OCI-M2 (cell line): ENCODE measurements at regions not wholly inside any gene's neighbourhood (a gene's known extent, or its start where the extent isn't known, plus 50 kb on each side); places are given as distances from the start of the nearest gene placed in this dataset.

ENCODE experiments used
- DNase-seq: peaks from one replicate; lab custom pipeline; 2025; ENCODE audit not compliant: unreplicated experiment; lab: John Stamatoyannopoulos, UW

DNA sequence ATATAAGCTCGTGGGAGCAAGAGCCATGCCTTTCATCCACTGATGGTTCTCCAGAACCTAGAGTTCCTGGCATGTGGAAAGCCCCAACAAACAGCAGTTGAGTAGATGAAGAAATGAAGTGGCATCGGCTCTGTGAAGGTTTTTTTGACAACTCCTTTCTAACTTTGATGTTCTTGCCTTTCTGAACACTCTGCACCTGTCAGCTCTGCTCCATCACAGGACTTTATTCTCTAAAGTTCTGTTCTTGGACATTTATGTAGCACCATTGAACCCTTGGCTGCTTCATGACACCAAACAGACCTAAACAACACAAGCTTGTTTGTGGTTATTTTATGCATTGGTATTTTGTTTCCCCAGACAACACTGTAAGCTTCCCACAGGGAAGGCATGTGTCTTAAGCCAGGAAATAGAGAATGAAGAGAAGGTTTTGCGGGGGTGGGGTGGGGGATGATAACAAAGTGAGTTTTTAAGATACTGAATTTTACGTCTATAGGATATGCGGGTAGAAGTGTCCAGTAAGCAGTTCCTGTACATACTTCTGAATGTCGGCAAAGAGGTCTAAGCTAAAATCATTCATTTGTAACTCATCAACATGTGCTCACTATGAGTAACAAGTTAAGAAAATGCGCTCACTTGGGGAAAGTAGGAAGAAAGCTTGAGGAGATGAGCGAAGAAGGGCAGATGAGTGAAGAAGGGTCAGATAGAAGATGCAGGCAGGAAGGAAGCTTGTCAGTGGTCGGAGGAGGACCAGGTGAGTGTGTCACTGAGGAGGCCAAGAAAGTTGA is 146.0 kb upstream of the PLEKHG7 start:
- DNase-seq: no peak

DNA sequence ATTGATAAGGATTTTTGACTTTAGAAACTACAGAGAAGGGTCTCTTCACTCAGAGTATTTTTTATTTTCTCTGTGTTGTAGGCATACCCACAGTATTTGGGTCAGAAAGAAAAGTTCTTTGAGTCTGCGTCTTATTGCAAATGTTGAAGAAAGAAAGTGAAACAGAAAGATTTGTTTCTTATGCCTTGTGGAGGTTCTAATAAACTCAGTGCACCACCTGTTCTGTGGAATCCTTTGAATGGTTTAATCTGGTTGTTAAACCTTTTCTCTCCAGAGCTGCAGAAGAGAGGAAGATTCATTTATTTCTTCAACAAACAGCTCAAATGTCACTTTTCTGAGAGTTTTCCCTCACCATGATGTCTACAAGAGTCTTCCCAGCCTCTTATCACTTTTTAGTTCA is 146.6 kb upstream of the PLEKHG7 start:
- no peak for DNase-seq

DNA sequence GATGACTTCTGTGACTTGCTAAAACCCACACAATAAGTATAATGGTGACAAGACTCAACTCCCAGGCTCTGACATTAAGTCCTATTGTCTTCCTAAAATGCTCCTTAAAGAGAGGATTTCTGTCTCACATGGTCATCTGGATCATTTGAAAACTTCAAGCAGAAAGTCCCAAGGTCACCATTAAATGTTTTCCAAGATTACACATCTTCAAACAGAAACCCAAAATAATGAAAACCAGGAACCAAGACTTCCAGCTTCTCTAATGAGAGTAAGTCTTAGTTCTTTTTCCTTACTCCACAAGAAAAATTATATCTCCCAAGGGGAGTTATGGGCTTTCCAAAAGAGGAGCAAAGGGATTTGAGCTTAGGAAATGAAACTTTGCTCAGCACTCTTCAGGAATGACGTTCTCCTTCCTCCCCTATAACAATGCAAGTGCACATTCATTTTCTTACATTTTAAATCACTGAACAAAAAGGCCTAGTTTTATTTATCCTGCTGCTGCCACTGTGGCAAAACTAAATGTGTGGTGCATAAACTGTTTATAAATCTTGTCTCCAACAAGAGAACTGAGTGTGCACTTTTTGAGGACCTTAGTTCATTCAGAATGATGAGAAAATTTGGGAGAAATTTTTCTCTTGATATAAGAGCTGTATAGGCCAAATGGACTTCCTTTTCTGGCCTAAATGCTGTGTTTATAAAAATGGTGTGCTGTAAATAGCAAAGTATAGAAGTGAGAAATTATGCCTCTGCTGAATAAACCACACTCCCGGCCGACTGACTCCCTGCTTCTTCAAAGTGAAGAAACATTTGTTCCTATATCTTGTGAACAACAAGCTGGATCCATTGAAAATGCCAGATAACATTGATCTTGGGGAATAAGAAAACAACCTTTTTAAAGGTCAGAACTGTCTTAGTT is 148.4 kb upstream of the PLEKHG7 start:
- DNase-seq: no peak

DNA sequence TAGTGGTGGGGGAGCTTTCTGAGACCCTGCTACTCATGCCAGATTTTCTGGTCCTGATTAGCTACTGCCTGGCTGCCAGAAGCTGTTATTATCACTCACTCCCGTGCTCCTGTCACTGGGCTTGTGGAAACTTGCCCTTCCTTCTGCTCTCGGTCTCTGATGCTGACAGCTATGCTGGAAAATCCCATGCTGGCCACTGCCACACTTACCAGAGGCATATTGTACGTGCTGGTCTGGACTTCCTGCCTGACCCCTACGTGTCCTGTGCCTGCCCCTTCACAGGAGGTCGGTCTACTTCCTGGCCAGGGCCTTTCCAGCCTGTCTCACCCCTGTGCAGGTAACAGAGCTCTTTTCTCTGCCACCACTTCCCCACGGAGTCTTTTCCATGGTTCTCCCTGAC is 149.4 kb upstream of the PLEKHG7 start:
- DNase-seq: no peak

DNA sequence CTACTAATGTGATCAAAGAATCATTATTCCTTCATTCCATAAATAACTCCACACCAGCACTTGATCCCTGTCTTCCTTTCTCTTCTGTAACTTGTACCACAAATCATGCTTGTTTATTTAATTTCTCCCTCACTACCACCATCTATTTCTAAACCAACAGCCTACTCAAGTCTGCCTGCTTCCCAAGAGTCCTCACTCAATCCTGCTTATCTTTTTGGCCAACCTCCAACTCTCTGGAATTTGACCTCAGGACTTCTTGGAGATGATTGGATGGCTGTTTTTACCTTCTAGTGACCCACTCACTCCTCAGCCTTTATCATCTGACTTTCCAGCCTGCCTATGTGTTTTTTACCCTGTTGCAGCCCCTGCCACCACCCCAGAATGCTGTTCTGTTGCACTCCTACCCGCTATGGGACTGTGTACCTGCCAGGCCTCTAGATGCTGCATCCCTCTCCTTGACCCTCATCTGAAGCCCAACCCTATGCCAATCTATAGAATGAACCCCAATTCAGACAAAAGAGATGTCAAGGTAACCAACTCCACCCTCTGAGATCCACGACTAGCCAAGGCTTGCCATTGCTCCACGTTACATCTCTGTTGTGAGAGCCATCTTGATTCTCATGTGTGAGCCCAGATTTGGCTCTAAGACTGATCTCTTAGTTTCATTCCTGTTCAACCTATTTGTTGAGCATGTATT is 150.2 kb upstream of the PLEKHG7 start:
- no peak for DNase-seq

DNA sequence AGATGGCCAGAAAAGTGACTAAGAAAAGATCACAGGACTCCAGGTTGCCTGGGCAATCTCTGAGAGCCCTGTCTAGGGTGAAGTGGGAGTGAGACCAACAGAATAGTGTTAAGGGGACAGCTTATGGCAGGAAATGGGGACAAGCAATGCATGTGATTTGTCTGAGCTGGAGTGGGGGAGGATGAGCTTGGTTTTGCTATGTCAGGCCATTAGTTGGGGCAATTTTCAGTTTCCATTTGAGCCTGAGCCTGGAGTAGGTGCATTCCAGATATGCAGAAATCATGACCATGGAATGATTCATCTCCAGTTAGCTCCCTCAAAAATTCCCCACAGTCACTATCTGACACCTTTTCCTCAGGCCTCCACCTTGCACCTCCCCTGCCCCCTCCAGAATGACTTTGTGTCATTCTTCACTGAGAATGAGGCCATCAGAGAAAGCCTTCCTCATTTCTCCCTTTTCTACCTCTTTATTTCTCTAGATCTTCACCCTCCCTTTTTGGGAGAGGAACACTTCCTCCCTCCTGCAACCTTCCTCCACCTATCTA is 150.9 kb upstream of the PLEKHG7 start:
- DNase-seq: no peak

DNA sequence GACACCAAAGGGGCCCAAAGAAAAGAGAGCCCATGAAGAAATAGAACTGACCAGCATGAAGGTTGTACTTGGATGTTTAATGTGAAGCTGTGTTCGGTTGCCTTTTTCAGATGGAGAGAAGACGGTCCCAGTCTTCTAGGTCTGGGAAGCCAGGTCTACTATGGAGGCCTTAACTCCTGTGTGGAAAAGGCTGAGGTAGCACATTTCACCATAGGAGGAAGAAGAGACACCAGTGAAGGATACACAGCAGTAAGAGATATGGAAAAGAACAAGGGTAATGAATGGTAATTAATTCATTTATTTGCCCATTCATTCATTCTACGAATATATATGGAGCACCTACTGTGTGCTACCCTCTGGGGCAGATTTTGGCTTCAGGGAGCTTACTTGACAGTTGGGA is 151.6 kb upstream of the PLEKHG7 start:
- DNase-seq: no peak

DNA sequence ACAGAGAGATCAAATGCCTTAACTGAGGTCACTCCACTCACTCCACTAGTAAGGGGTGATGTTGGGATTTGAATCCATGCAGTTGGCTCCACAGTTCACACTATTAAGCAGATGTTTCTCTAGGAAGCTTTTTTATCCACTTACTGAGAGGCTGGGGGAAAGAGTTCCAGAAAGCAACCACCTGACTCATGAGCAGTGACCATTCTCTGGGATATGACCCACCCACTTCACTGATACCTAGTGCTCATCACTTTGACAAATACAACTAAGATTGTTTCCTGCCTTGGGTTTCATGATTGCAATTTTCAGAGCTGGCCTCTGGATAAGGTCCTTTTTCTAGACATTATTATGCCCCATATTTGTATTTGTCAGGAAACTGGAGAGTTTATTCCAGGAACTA is 152.1 kb upstream of the PLEKHG7 start:
- DNase-seq: no peak

DNA sequence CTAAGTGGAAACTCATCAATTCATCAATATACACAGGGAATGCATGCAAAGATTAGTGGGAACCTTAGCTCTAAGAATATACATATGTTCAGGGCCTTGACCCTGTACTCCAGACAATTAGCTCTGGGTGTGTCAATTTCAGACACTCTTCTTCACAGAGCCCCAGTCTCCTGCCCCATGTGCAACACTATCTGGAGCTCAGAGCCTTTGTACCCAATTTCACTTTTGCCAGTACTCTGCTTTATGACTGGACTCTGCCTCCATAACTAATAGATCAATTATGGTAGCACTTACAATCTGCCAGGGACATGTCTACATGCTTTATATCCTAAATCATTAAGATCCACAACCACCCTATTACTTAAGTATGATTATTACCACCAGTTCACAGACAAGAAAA is 152.5 kb upstream of the PLEKHG7 start:
- no peak for DNase-seq

DNA sequence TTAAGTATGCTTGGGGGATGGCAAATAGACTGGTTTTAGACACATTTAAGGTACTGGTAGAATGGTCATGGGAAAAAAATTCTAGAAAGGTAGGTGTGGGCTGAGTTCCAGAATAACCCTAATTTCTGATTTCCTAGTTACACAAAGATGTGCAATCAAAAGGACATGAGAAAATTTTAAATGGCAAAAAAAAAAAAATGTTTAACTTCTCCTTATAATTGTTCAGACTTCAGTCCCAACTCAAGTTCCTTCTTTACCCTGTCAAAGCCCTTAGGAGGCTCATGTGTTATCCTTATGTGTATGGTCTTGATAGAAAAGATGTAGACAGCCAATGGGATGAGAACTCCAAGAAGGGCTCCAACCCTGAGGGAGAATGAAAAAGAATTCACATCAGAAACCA is 153.3 kb upstream of the PLEKHG7 start:
- DNase-seq: no peak

DNA sequence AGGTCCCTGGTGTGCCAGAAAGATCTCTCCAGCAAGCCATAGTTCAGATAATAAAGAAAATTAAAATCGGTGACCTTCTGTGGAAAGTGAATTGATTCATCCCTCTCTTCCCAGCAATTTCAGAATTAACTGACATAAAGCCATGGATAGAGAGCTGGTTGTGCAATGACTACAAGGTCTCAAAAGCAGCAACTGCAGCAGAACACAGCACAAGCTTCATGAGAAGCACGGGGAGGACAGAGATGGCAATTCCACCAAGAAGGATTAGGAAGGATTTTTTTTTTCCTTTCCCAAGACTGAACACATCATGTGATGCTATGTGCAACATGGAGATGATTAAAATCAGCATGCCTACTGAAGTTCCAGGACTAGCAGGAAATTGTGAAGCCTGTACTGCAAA is 154.9 kb upstream of the PLEKHG7 start:
- no peak for DNase-seq

DNA sequence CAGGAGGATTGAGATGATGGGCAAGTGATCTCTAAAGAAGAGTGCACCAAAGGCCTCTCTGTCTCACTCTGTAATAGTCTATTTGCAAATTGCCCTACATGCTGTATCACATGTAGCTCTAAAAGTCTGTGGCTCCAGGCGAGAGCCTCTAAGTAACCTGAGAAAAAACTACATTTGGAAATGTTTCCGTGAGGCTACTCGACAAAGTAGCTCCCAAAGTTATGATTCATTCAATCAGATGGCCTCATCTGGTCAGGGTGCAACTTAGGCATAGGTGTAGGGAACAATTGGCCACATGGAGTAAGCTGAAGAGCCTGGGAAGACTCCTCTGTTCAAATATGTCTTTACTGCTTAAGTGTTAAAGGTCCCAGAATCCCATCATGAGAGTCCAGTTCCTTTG is 155.4 kb upstream of the PLEKHG7 start:
- DNase-seq: no peak

DNA sequence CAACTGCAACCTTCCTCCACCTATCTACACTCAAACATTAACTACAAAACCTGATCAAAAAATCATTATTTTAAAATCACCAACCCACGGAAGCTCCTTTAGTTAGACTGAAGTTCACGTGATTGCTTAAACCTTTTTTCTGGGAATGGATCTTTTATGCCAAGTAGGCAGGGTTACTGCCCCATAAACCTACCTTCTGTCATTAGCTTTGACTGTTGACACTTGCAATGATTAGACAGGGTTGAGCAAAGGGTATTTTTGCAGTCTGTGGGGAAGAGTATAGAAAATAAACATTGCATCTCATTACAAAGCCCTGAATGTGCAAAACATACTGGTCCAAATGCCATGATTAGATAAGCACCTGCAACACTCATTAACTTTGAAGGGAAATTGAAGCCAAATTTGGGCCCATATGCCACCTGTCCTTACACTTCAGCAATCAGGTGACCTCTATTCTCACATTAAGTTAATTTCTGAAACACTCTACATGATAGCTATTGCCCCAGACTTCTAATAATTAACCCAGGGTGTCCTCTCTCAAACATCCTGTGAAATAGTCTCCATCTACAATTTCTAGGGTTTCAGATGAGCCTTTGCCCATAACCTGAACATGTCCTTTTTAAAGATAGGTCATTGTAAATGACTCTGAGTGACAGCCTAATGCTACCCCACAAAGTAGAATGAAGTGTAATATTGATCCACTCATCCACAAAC is 156.0 kb upstream of the PLEKHG7 start:
- DNase-seq: no peak

DNA sequence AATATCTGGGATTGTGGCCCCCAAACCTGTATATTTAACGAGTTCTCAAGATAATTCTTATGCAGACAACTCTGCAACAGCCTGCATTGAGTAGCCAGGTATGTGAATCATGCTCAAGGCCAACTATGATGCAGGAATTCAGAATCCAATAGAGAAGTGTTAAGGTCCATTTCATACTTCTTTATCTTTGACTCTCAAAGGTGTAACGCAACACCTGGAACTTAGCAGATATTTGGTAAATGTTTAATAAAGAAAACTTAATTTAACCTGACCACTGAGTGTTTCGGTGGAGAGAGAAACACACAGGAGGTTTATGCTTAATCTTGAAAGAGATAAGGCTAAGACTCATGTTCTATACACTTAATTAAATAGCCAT is 156.5 kb upstream of the PLEKHG7 start:
- DNase-seq: no peak

DNA sequence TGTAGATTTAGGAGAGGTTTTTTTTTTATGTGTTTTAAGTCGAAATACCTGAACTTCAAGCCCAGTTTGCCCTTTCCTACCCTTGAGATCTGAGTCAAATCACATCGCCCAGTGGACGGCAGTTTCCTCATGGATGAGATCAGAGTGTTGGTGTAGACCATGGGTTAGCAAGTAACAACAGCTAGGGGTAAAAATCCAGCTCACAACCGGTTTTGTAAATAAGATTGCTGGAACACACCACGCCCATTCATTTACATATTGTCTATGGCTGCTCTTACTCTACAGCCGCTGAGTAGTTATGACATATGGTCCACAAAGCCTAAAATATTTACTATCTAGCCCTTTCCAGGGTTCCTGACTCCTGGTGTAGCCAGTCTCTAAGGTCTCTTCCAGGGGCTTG is 158.5 kb upstream of the PLEKHG7 start:
- no peak for DNase-seq

DNA sequence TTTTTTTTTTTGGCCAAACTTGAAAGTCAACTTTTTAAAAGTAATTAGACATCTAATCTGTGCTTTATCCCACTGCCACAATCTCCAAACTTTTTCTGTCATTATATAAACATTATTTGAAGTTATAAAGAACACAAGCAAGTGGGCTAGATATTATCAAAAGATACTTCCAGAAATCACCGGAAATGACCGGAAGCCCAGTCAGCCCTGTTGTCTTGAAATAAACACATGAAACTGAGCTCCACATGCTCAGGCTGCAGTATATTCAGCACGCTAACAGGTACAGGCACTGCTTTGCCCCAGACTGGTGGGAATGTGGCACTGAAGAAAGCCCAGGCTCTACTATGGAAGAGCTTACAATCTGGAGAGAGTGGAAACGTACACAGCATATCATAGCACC is 158.9 kb upstream of the PLEKHG7 start:
- no peak for DNase-seq

DNA sequence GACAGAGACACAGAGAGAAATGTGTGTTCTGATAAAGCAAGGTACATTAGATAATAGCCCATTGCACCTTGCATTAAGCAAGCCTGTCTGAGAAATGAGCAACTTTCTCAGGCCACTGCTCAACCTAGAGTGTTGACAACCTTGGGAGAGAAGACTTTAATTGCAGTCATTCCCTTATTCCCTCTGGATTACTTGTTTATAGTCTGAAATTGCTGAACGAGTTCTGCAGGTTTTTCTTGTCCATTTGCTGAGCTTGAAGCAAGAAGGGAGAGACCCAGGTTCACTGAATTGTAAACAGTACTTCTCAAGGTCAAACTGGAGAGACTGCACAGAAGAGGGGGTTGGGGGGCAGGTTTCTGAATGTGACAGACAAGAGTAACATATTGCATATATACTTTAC is 159.4 kb upstream of the PLEKHG7 start:
- DNase-seq: no peak

DNA sequence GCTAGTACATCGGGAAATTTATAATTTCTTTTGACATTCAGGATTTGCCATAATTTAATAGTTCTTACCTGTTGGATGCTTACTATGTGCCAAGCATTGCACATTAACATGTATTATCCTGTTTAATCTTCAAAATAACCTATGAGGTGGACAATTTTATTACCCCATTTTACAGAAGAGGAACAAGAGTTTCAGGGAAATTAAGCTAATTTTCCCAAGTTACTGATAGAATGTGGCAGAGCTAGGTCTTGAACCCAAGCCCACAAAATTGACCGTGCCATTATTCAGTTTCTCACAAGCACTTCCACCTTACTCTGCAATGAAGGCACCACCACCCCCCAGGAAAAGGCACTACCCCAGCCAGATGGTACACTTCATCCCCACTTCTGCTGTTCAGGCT is 161.1 kb upstream of the PLEKHG7 start:
- no peak for DNase-seq

DNA sequence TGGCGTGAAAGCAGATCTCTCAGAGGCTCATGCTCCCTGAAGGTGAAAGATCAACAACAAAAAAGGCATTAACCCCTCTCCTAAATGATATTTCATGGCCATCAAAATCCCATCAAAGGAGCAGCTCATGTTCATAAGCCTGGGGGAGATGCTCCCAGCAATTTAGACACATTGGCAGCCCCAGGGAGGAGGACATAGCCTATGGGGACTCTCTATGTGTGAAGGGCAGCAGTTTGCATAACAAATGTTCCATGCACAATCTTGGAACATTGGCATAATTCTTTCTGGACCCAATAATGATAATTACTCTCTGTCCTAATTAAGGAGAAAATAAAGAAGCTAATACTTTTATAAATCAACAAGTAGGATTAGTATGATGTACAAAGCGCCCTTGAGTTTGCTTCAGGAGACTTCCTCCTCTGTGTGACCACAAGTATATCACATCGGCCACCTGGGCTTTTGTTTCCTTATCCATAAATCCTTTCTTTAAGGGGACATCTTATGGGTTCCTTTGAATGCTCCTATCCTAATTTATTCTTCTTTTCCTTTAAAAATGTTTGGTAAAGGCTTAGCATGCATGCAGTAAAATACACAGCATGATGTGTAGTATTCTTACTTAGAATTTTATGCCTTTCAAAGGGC is 161.9 kb upstream of the PLEKHG7 start:
- DNase-seq: no peak

DNA sequence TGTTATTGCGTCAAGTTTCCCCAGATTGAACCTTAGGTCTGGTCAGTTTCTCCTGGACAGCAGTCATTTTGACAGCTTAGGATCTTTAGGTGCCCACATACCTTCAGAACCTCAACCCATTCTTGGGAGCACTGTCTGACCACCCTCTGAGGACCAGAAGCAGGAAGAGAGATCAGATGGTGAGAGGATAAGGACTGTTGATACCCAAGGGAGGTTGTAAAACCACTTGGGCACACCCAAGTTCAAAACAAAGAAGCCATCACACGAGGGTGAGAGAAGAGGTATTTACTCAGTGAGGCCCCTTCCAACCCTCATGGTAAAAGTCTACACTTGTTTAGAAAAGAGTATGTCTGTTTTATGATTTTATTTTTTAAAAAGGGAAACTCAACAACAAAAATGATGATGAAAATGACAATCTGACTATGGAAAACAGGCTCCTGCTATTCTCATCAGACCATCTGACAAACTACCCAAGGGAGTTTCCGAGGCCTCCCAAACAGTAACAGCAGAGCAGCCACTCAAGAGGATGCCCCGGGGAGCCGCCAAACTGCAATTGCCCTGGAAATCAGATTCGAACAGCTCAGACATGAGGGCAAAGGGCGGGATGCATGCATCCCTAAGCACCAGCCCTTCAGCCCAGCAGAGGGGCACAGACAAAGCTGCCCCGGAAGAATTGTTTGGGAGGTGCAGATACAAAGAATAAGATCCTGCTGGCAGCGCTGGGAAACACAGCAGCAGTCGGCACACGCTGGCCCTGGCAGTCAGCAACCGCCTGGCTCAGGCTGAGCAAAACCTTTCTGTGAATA is 162.6 kb upstream of the PLEKHG7 start:
- no peak for DNase-seq
